ENCODE measurements at regions not wholly inside any gene's neighbourhood (a gene's known extent, or its start where the extent isn't known, plus 50 kb on each side); places are given as distances from the start of the nearest gene placed in this dataset.

DNA sequence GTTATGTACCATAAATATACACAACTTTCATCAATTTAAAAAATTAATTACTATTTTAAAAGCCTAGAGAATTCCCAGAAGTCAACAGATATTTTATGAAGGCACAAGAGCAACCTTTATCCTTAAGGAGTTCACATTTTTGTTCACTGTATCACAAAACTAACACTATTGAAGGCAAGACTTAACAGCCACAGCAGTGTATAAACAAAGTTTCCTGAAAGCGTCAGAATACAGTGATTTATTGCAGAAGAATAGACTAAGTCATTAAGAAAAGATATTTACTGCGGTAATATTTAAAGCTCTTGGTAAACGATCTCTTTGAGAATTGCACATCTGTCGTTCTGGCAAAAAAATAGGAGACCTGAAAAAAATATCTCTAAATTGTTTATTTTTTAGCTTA, 419.3 kb upstream of the NBEA start:
- 35 to 45% methylated on average over 4 of the region's 4 CpGs for WGBS, 2 donors
- Histone ChIP-seq H3K27me3 (no peaks in the 10 kb centered on the region), H3K9me3 (no peaks in the 10 kb centered on the region), H3K4me3 (no peak overlapping the region), H3K36me3 (no peaks in the 10 kb centered on the region), H3K27ac (no peak overlapping the region), H3K4me1 (no peaks in the 10 kb centered on the region)
- DNase-seq = no peak
- TF ChIP-seq, protein P1, sequence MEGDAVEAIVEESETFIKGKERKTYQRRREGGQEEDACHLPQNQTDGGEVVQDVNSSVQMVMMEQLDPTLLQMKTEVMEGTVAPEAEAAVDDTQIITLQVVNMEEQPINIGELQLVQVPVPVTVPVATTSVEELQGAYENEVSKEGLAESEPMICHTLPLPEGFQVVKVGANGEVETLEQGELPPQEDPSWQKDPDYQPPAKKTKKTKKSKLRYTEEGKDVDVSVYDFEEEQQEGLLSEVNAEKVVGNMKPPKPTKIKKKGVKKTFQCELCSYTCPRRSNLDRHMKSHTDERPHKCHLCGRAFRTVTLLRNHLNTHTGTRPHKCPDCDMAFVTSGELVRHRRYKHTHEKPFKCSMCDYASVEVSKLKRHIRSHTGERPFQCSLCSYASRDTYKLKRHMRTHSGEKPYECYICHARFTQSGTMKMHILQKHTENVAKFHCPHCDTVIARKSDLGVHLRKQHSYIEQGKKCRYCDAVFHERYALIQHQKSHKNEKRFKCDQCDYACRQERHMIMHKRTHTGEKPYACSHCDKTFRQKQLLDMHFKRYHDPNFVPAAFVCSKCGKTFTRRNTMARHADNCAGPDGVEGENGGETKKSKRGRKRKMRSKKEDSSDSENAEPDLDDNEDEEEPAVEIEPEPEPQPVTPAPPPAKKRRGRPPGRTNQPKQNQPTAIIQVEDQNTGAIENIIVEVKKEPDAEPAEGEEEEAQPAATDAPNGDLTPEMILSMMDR (IDR thresholded peaks at IDR 0.05) = no peak
- TF ChIP-seq POLR2A (IDR thresholded peaks at IDR 0.05) = no peak
- intact Hi-C loops (cut with DNase I) = no loop called here

- Histone ChIP-seq H3K4me3 (no peak overlapping the region), H3K36me3 (no peaks in the 10 kb centered on the region), H3K27me3 (no peaks in the 10 kb centered on the region), H3K4me1 (no peaks in the 10 kb centered on the region), H3K27ac (no peak overlapping the region), H3K9me3 (no peaks in the 10 kb centered on the region)
- intact Hi-C loops (cut with DNase I) = no loop called here
- TF ChIP-seq POLR2A (IDR thresholded peaks at IDR 0.05) = no peak
- TF ChIP-seq, protein P1 (IDR thresholded peaks at IDR 0.05) = no peak
- 33 to 45% methylated on average over 3 of the region's 3 CpGs for WGBS, 2 donors
- no peak for DNase-seq
These were observed 418.7 kb upstream of the NBEA start for GRCh38 chr13:34523406-34523805.

DNA sequence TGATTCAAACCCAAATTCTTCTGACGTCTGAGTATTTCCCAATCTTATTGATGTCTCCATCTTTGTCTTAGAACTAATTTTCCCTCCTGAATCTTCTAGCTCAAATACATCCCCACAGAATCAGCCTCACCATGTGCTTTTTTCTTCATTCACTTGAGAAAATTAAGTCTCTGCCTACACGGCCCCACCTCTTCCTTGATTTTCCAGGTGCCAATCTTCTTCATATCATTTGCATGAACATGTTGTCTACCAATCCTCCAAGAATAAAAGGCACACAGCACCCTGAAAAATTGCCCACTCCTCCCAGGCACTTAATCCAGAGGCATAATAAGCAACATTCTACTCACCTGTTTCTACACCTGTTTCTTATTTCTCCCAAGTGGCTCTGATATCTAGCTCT, 408.1 kb upstream of the NBEA start:
- H3K36me3 ChIP-seq = no peaks in the 10 kb centered on the region
- H3K9me3 ChIP-seq = peaks cover 0 to 6% (median 0%) of the 10 kb centered on the region in 3 donors
- intact Hi-C loops (cut with DNase I) = no loop called here
- no peak overlapping the region for H3K4me3 ChIP-seq
- 61 to 63% methylated on average over 2 of the region's 2 CpGs for WGBS, 2 donors
- no peaks in the 10 kb centered on the region for H3K4me1 ChIP-seq
- TF ChIP-seq POLR2A (IDR thresholded peaks at IDR 0.05) = no peak
- TF ChIP-seq, protein P1 (IDR thresholded peaks at IDR 0.05) = no peak
- no peaks in the 10 kb centered on the region for H3K27me3 ChIP-seq
- DNase-seq = no peak
- no peak overlapping the region for H3K27ac ChIP-seq

DNA sequence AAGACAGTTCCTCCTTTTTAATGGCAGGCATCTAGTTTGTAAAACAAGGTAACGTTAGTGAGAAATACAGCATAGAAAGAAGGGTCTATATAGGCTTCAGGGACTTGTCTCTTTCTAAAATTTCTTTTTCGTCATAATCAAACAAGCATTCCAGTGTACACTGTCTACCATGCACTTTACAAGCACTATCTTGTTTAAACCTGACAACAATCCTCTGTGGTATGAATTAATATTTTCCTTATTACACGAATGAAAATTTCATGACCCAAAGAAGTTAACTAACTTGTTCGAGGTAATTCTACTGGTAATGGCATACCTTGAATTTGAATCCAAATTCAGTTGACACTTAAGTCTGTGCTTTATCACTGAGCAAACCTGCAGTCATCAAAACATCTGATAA, 399.7 kb upstream of the NBEA start:
- intact Hi-C loops (cut with DNase I) = no loop called here
- 32 to 68% methylated on average over 4 of the region's 4 CpGs for WGBS, 2 donors

GRCh38 chr13:34543836-34544235, 398.2 kb upstream of the NBEA start:
- H3K36me3 ChIP-seq = no peaks in the 10 kb centered on the region
- H3K4me3 ChIP-seq = no peak overlapping the region
- H3K27ac ChIP-seq = no peak overlapping the region
- no peak for DNase-seq
- H3K9me3 ChIP-seq = no peaks in the 10 kb centered on the region
- intact Hi-C loops (cut with DNase I) = no loop called here
- no peaks in the 10 kb centered on the region for H3K4me1 ChIP-seq
- TF ChIP-seq, protein P1 (IDR thresholded peaks at IDR 0.05) = no peak
- no peak for TF ChIP-seq POLR2A (IDR thresholded peaks at IDR 0.05)
- 66 to 77% methylated on average over 4 of the region's 4 CpGs for WGBS, 2 donors
- H3K27me3 ChIP-seq = no peaks in the 10 kb centered on the region

More for the DNA sequence above, 399.7 kb upstream of the NBEA start:
- H3K27me3 ChIP-seq = no peaks in the 10 kb centered on the region
- no peak overlapping the region for H3K4me3 ChIP-seq
- no peak for DNase-seq
- H3K9me3 ChIP-seq = no peaks in the 10 kb centered on the region
- H3K4me1 ChIP-seq = no peaks in the 10 kb centered on the region
- TF ChIP-seq POLR2A (IDR thresholded peaks at IDR 0.05) = no peak
- no peaks in the 10 kb centered on the region for H3K36me3 ChIP-seq
- no peak overlapping the region for H3K27ac ChIP-seq

DNA sequence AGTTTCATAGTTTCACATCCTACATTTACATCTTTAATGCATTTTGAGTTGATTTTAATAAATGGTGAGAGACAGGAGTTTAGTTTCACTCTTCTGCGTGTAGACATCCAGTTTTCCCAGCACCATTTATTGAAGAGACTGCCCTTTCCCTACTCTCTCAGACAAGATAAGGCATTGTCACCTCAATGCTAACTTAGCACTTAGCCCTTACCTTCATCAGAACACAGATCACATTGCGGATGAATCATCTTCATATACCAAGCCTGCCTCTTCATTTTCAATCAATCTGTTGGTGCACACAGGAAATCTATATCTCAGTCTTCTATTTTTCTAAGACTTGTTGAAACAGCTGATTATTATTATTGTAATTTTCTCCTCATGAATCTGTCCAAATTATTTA, 396.6 kb upstream of the NBEA start:
- intact Hi-C loops (cut with DNase I) = no loop called here
- TF ChIP-seq POLR2A (IDR thresholded peaks at IDR 0.05) = no peak
- TF ChIP-seq, protein P1 (IDR thresholded peaks at IDR 0.05) = no peak
- no peaks in the 10 kb centered on the region for H3K27me3 ChIP-seq
- H3K9me3 ChIP-seq = no peaks in the 10 kb centered on the region
- H3K27ac ChIP-seq = no peak overlapping the region
- H3K4me1 ChIP-seq = no peaks in the 10 kb centered on the region
- H3K36me3 ChIP-seq = no peaks in the 10 kb centered on the region
- H3K4me3 ChIP-seq = no peak overlapping the region
- 76 to 92% methylated on average over 2 of the region's 2 CpGs for WGBS, 2 donors
- no peak for DNase-seq

Measured in esophagus squamous epithelium (tissue), 5 donors.